ENCODE measurements at regions not wholly inside any gene's neighbourhood (a gene's known extent, or its start where the extent isn't known, plus 50 kb on each side); places are given as distances from the start of the nearest gene placed in this dataset.

GRCh38 chr4:101644516-101644915, 146.0 kb upstream of the BANK1 start:
- no peak for TF ChIP-seq CTCF (IDR thresholded peaks at IDR 0.05)
- TF ChIP-seq POLR2A (IDR thresholded peaks at IDR 0.05) = no peak
- no peak for TF ChIP-seq POLR2AphosphoS5 (IDR thresholded peaks at IDR 0.05)

Data from sigmoid colon (tissue), 4 donors.